ENCODE measurements at regions not wholly inside any gene's neighbourhood (a gene's known extent, or its start where the extent isn't known, plus 50 kb on each side); places are given as distances from the start of the nearest gene placed in this dataset.
"Not testable (repeated sequence)": the region's sequence is repeated elsewhere in the genome, so short reads cannot be mapped to it uniquely, and the experiment has no call there.

GRCh38 chr2:90291168-90291883, 1599.9 kb downstream of the RPIA start:
- not testable (repeated sequence) for H3K36me3 ChIP-seq (ENCODE audit: insufficient read depth); H3K4me2 ChIP-seq; H3K79me2 ChIP-seq (ENCODE audit: insufficient read depth, low read depth); H3K4me1 ChIP-seq (ENCODE audit: low read depth, poor library complexity, severe bottlenecking); H4K20me1 ChIP-seq (ENCODE audit: insufficient read depth); H2AFZ ChIP-seq (ENCODE audit: low read depth); H3K9ac ChIP-seq; H3K27ac ChIP-seq; H3K27me3 ChIP-seq (ENCODE audit: insufficient read depth, low read depth); H3K4me3 ChIP-seq (IDR thresholded peaks at IDR 0.05; ENCODE audit: insufficient read depth, low read depth, low read length)

- H2AFZ ChIP-seq (ENCODE audit: low read depth); H3K4me1 ChIP-seq (ENCODE audit: low read depth, poor library complexity, severe bottlenecking); H3K9ac ChIP-seq; H3K36me3 ChIP-seq (ENCODE audit: insufficient read depth); H4K20me1 ChIP-seq (ENCODE audit: insufficient read depth); H3K79me2 ChIP-seq (ENCODE audit: insufficient read depth, low read depth); H3K27ac ChIP-seq; H3K4me2 ChIP-seq; H3K4me3 ChIP-seq (IDR thresholded peaks at IDR 0.05; ENCODE audit: insufficient read depth, low read depth, low read length); H3K27me3 ChIP-seq (ENCODE audit: insufficient read depth, low read depth): not testable (repeated sequence)
Observed at GRCh38 chr2:90291934-90292333, 1600.5 kb downstream of the RPIA start.

- H4K20me1 ChIP-seq (ENCODE audit: insufficient read depth); H3K4me2 ChIP-seq: not testable (repeated sequence)
Observed at GRCh38 chr2:90292451-90292850, 1601.0 kb downstream of the RPIA start.

DNA sequence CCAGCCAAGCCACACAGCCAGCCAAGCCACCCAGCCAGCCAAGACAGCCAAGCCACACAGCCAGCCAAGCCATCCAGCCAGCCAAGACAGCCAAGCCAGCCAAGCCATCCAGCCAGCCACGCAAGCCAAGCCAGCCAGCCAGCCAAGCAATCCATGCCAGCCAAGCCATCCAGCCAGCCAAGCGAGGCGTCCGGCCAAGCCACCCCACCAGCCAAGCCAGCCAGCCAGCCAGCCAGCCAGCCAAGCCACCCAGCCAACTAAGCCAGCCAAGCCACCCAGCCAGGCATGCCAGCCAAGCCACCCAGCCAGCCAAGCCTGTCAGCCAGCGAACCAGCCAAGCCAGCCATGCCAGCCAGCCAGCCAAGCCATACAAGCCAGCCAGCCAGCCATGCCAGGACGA, 1601.8 kb downstream of the RPIA start:
- not testable (repeated sequence) for H4K20me1 ChIP-seq (ENCODE audit: insufficient read depth); H3K36me3 ChIP-seq (ENCODE audit: insufficient read depth); H3K27ac ChIP-seq; H3K4me1 ChIP-seq (ENCODE audit: low read depth, poor library complexity, severe bottlenecking); H3K4me2 ChIP-seq; H3K4me3 ChIP-seq (IDR thresholded peaks at IDR 0.05; ENCODE audit: insufficient read depth, low read depth, low read length); H3K79me2 ChIP-seq (ENCODE audit: insufficient read depth, low read depth); H3K27me3 ChIP-seq (ENCODE audit: insufficient read depth, low read depth); H2AFZ ChIP-seq (ENCODE audit: low read depth); H3K9ac ChIP-seq

More at GRCh38 chr2:90292451-90292850, 1601.0 kb downstream of the RPIA start:
- not testable (repeated sequence) for H3K27me3 ChIP-seq (ENCODE audit: insufficient read depth, low read depth); H2AFZ ChIP-seq (ENCODE audit: low read depth); H3K36me3 ChIP-seq (ENCODE audit: insufficient read depth); H3K4me1 ChIP-seq (ENCODE audit: low read depth, poor library complexity, severe bottlenecking); H3K9ac ChIP-seq; H3K27ac ChIP-seq; H3K79me2 ChIP-seq (ENCODE audit: insufficient read depth, low read depth); H3K4me3 ChIP-seq (IDR thresholded peaks at IDR 0.05; ENCODE audit: insufficient read depth, low read depth, low read length)

GRCh38 chr2:90293806-90294205, 1602.3 kb downstream of the RPIA start:
- H3K27ac ChIP-seq; H3K79me2 ChIP-seq (ENCODE audit: insufficient read depth, low read depth); H3K9ac ChIP-seq; H4K20me1 ChIP-seq (ENCODE audit: insufficient read depth); H3K4me1 ChIP-seq (ENCODE audit: low read depth, poor library complexity, severe bottlenecking); H3K4me3 ChIP-seq (IDR thresholded peaks at IDR 0.05; ENCODE audit: insufficient read depth, low read depth, low read length); H3K4me2 ChIP-seq; H3K27me3 ChIP-seq (ENCODE audit: insufficient read depth, low read depth); H2AFZ ChIP-seq (ENCODE audit: low read depth); H3K36me3 ChIP-seq (ENCODE audit: insufficient read depth): not testable (repeated sequence)

DNA sequence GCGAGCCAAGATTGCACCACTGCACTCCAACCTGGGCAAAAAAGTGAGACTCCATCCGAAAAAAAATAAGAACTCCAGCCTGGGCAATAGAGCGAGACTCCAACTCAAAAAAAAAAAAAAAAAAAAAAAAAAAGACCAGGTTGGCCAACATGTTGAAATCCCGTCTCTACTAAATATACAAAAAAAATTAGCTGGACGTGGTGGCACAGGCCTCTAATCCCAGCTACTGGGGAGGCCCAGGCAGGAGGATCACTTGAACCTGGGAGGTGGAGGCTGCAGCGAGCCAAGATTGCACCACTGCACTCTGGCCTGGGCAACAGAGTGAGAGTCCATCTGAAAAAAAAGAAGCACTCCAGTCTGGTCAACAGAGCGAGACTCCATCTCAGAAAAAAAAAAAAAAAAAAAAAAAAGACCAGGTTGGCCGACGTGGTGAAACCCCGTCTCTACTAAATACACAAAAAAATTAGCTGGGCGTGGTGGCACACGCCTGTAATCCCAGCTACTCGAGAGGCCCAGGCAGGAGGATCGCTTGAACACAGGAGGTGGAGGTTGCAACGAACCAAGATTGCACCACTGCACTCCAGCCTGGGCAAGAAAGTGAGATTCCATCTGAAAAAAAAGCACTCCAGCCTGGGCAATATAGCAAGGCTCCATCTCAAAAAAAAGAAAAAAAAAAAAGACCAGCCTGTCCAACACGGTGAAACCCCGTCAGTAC, 1603.7 kb downstream of the RPIA start:
- H2AFZ ChIP-seq (ENCODE audit: low read depth); H3K4me2 ChIP-seq; H3K27ac ChIP-seq; H3K27me3 ChIP-seq (ENCODE audit: insufficient read depth, low read depth); H3K9ac ChIP-seq; H3K79me2 ChIP-seq (ENCODE audit: insufficient read depth, low read depth); H3K36me3 ChIP-seq (ENCODE audit: insufficient read depth); H3K4me3 ChIP-seq (IDR thresholded peaks at IDR 0.05; ENCODE audit: insufficient read depth, low read depth, low read length); H4K20me1 ChIP-seq (ENCODE audit: insufficient read depth); H3K4me1 ChIP-seq (ENCODE audit: low read depth, poor library complexity, severe bottlenecking): not testable (repeated sequence)

- not testable (repeated sequence) for H2AFZ ChIP-seq (ENCODE audit: low read depth); H3K36me3 ChIP-seq (ENCODE audit: insufficient read depth); H3K9ac ChIP-seq; H3K27me3 ChIP-seq (ENCODE audit: insufficient read depth, low read depth); H3K79me2 ChIP-seq (ENCODE audit: insufficient read depth, low read depth); H4K20me1 ChIP-seq (ENCODE audit: insufficient read depth); H3K27ac ChIP-seq; H3K4me1 ChIP-seq (ENCODE audit: low read depth, poor library complexity, severe bottlenecking); H3K4me2 ChIP-seq; H3K4me3 ChIP-seq (IDR thresholded peaks at IDR 0.05; ENCODE audit: insufficient read depth, low read depth, low read length)
Observed at GRCh38 chr2:90296484-90296777, 1605.0 kb downstream of the RPIA start.

- not testable (repeated sequence) for H3K36me3 ChIP-seq (ENCODE audit: insufficient read depth); H3K79me2 ChIP-seq (ENCODE audit: insufficient read depth, low read depth); H3K27me3 ChIP-seq (ENCODE audit: insufficient read depth, low read depth); H2AFZ ChIP-seq (ENCODE audit: low read depth); H3K27ac ChIP-seq; H3K4me3 ChIP-seq (IDR thresholded peaks at IDR 0.05; ENCODE audit: insufficient read depth, low read depth, low read length); H4K20me1 ChIP-seq (ENCODE audit: insufficient read depth); H3K4me1 ChIP-seq (ENCODE audit: low read depth, poor library complexity, severe bottlenecking); H3K9ac ChIP-seq; H3K4me2 ChIP-seq
Observed at GRCh38 chr2:90297701-90298100, 1606.2 kb downstream of the RPIA start.

DNA sequence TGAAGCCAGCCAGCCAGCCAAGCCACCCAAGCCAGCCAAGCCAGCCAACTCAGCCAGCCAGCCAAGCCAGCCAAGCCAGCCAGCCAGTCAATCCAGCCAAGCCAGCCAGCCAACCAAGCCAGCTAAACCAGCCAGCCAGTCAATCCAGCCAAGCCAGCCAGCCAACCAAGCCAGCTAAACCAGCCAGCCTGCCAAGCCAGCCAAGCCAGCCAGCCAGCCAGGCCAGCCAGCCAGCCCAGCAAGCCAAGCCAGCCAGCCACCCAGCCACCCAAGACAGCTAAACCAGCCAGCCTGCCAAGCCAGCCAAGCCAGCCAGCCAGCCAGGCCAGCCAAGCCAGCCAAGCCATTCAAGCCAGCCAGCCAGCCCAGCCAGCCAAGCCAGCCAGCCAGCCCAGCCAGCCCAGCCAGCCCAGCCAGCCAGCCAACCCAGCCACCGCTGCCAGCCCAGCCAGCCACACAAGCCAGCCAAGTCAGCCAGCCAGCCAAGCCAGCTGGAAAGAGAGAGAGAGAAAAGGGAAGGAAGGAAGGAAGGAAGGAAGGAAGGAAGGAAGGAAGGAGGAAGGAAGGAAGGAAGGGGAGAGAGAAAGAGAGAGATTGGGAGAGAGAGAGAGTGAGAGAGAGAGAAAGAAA, 1606.8 kb downstream of the RPIA start:
- H3K79me2 ChIP-seq (ENCODE audit: insufficient read depth, low read depth); H3K27me3 ChIP-seq (ENCODE audit: insufficient read depth, low read depth); H3K36me3 ChIP-seq (ENCODE audit: insufficient read depth); H3K4me2 ChIP-seq; H3K9ac ChIP-seq; H3K27ac ChIP-seq; H3K4me3 ChIP-seq (IDR thresholded peaks at IDR 0.05; ENCODE audit: insufficient read depth, low read depth, low read length); H4K20me1 ChIP-seq (ENCODE audit: insufficient read depth); H2AFZ ChIP-seq (ENCODE audit: low read depth); H3K4me1 ChIP-seq (ENCODE audit: low read depth, poor library complexity, severe bottlenecking): not testable (repeated sequence)

DNA sequence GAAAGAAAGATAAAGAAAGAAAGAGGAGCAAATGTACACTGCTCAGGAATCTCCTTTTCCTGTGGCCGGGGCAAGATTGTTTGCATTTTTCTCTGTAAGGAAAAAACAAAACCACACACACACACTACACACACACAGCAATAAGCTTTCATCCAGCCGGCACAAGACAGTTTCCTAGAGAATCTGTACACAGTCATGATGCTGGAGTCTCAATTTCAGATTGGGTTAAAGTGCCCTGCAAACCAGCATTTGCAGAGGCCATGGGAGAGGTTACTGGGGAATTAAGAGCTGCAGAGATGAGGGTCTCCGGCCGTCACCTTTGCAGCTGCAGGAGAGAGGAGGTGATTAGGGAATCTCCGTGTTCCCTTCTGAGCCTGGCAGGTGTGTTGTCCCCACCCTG, 1607.5 kb downstream of the RPIA start:
- H3K27me3 ChIP-seq (ENCODE audit: insufficient read depth, low read depth); H3K4me2 ChIP-seq; H3K4me3 ChIP-seq (IDR thresholded peaks at IDR 0.05; ENCODE audit: insufficient read depth, low read depth, low read length); H3K4me1 ChIP-seq (ENCODE audit: low read depth, poor library complexity, severe bottlenecking); H2AFZ ChIP-seq (ENCODE audit: low read depth); H3K79me2 ChIP-seq (ENCODE audit: insufficient read depth, low read depth); H3K27ac ChIP-seq; H3K9ac ChIP-seq; H4K20me1 ChIP-seq (ENCODE audit: insufficient read depth); H3K36me3 ChIP-seq (ENCODE audit: insufficient read depth): not testable (repeated sequence)
